ENCODE measurements at regions not wholly inside any gene's neighbourhood (a gene's known extent, or its start where the extent isn't known, plus 50 kb on each side); places are given as distances from the start of the nearest gene placed in this dataset.

GRCh38 chr12:103016381-103016780 is 58.9 kb downstream of the ASCL1 start:
- H3K4me1 ChIP-seq (ENCODE audit: insufficient read depth, low read length, poor library complexity, severe bottlenecking) = no peaks in the 10 kb centered on the region
- ChIA-PET CTCF (ENCODE audit: unreplicated experiment) (no interaction called here), POLR2A (interaction anchor here (1.0 to 1.3 kb wide), 2 partner anchors 9 to 15 kb away, joined by 3 read pairs; no protein-coding TSS in a partner anchor)
- no peak overlapping the region for H2AFZ ChIP-seq (ENCODE audit: low read length)
- no peaks in the 10 kb centered on the region for H3K36me3 ChIP-seq (ENCODE audit: insufficient read depth, low read length)
- intact Hi-C loops (cut with micrococcal nuclease; ENCODE audit: unreplicated experiment) = no loop called here
- H3K9me3 ChIP-seq (ENCODE audit: low read length) = no peaks in the 10 kb centered on the region
- no peaks in the 10 kb centered on the region for H3K9me2 ChIP-seq (ENCODE audit: insufficient read depth, low read length)
- TF ChIP-seq CTCF (conservative IDR thresholded peaks at IDR 0.05; ENCODE audit: low read length) = no peak
- no peak for TF ChIP-seq EZH2phosphoT487 (IDR thresholded peaks at IDR 0.05; ENCODE audit: borderline replicate concordance, low read depth, low read length)
- no peak overlapping the region for H3K27ac ChIP-seq (ENCODE audit: low read depth, low read length, poor library complexity, severe bottlenecking)
- no peak overlapping the region for H3K4me2 ChIP-seq (ENCODE audit: low read length)
- no peaks in the 10 kb centered on the region for H4K20me1 ChIP-seq (ENCODE audit: insufficient read depth, low read length)
- DNase-seq (ENCODE audit: low spot score) = no peak
- no peak overlapping the region for H3K4me3 ChIP-seq (ENCODE audit: low read depth, low read length, poor library complexity, severe bottlenecking)
- no TSS peak for BruUV-seq (replicated peaks)
- no peaks in the 10 kb centered on the region for H3K79me2 ChIP-seq (ENCODE audit: insufficient read depth, low read depth, low read length)

- H4K20me1 ChIP-seq (ENCODE audit: insufficient read depth, low read length) = no peaks in the 10 kb centered on the region
- no peak overlapping the region for H3K4me2 ChIP-seq (ENCODE audit: low read length)
- H3K9me2 ChIP-seq (ENCODE audit: insufficient read depth, low read length) = no peaks in the 10 kb centered on the region
- TF ChIP-seq CTCF (conservative IDR thresholded peaks at IDR 0.05; ENCODE audit: low read length) (no peak), EZH2phosphoT487 (IDR thresholded peaks at IDR 0.05; ENCODE audit: borderline replicate concordance, low read depth, low read length) (no peak)
- no TSS peak for BruUV-seq (replicated peaks)
- ChIA-PET POLR2A (interaction anchor here (1.1 kb wide), 1 partner anchor 11 kb away, joined by 5 read pairs; no protein-coding TSS in a partner anchor), CTCF (ENCODE audit: unreplicated experiment) (no interaction called here)
- H3K79me2 ChIP-seq (ENCODE audit: insufficient read depth, low read depth, low read length) = no peaks in the 10 kb centered on the region
- H3K27ac ChIP-seq (ENCODE audit: low read depth, low read length, poor library complexity, severe bottlenecking) = no peak overlapping the region
- no peaks in the 10 kb centered on the region for H3K36me3 ChIP-seq (ENCODE audit: insufficient read depth, low read length)
- no peak for DNase-seq (ENCODE audit: low spot score)
- no peaks in the 10 kb centered on the region for H3K4me1 ChIP-seq (ENCODE audit: insufficient read depth, low read length, poor library complexity, severe bottlenecking)
- no peaks in the 10 kb centered on the region for H3K9me3 ChIP-seq (ENCODE audit: low read length)
- no peak overlapping the region for H3K4me3 ChIP-seq (ENCODE audit: low read depth, low read length, poor library complexity, severe bottlenecking)
- intact Hi-C loops (cut with micrococcal nuclease; ENCODE audit: unreplicated experiment) = no loop called here
- H2AFZ ChIP-seq (ENCODE audit: low read length) = no peak overlapping the region
These were observed 63.4 kb downstream of the ASCL1 start for GRCh38 chr12:103020839-103021238.

- CTCF ChIA-PET (ENCODE audit: unreplicated experiment) = no interaction called here
- no peaks in the 10 kb centered on the region for H3K9me2 ChIP-seq (ENCODE audit: insufficient read depth, low read length)
These were observed 64.2 kb downstream of the ASCL1 start for GRCh38 chr12:103021538-103022218.

More at GRCh38 chr12:103021538-103022218, 64.2 kb downstream of the ASCL1 start:
- Histone ChIP-seq H3K79me2 (ENCODE audit: insufficient read depth, low read depth, low read length) (no peaks in the 10 kb centered on the region), H4K20me1 (ENCODE audit: insufficient read depth, low read length) (no peaks in the 10 kb centered on the region), H3K4me2 (ENCODE audit: low read length) (no peak overlapping the region), H3K36me3 (ENCODE audit: insufficient read depth, low read length) (no peaks in the 10 kb centered on the region), H2AFZ (ENCODE audit: low read length) (no peak overlapping the region), H3K4me3 (ENCODE audit: low read depth, low read length, poor library complexity, severe bottlenecking) (no peak overlapping the region), H3K27ac (ENCODE audit: low read depth, low read length, poor library complexity, severe bottlenecking) (no peak overlapping the region), H3K4me1 (ENCODE audit: insufficient read depth, low read length, poor library complexity, severe bottlenecking) (no peaks in the 10 kb centered on the region), H3K9me3 (ENCODE audit: low read length) (no peaks in the 10 kb centered on the region)
- DNase-seq (ENCODE audit: low spot score) = no peak
- intact Hi-C loops (cut with micrococcal nuclease; ENCODE audit: unreplicated experiment) = no loop called here
- no peak for TF ChIP-seq EZH2phosphoT487 (IDR thresholded peaks at IDR 0.05; ENCODE audit: borderline replicate concordance, low read depth, low read length)
- no peak for TF ChIP-seq CTCF (conservative IDR thresholded peaks at IDR 0.05; ENCODE audit: low read length)
- no TSS peak for BruUV-seq (replicated peaks)
- POLR2A ChIA-PET = interaction anchor here (1.2 kb wide), 1 partner anchor 17 kb away, joined by 3 read pairs; no protein-coding TSS in a partner anchor

Data from OCI-LY7 (cell line).